HTR-8/SVneo (cell line): ENCODE measurements at regions not wholly inside any gene's neighbourhood (a gene's known extent, or its start where the extent isn't known, plus 50 kb on each side); places are given as distances from the start of the nearest gene placed in this dataset.

ENCODE experiments used
- DNase-seq: peaks from one replicate; pipeline ENCODE4 v3.0.0; 2011; ENCODE audit warnings: low spot score, mixed read lengths; ENCODE audit not compliant: insufficient read length
- FAIRE-seq: peaks from 2 replicates; lab custom pipeline; 2011; peaks lifted over from hg19 to GRCh38; lab: Jason Lieb, UNC

DNA sequence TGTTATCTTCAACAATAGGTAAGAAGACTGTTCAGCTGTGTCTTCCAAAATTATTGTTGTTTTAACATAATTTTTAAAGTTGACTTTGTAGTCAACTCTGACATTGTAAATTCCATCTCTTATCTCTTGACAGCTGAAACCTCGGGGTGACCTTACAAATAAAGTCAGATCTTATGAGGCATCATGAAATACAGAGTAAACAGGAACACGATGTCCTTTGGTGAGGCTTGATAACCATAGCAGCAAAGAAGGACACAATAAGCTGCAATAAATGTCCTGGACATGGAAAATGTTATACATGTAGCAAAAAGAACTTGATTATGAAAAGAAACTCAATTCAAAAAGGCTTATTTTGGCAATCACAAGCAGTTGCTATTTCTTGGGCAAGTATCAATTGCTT lies 618.9 kb upstream of the SLC39A10 start:
- FAIRE-seq (no peak), DNase-seq (no peak)

GRCh38 chr2:195037045-195037444 lies 620.0 kb upstream of the SLC39A10 start:
- DNase-seq (no peak), FAIRE-seq (no peak)

GRCh38 chr2:195031411-195031810 lies 625.6 kb upstream of the SLC39A10 start:
- DNase-seq (no peak), FAIRE-seq (no peak)

GRCh38 chr2:195029804-195030654 lies 627.0 kb upstream of the SLC39A10 start:
- DNase-seq, result no peak
- FAIRE-seq, result no peak

DNA sequence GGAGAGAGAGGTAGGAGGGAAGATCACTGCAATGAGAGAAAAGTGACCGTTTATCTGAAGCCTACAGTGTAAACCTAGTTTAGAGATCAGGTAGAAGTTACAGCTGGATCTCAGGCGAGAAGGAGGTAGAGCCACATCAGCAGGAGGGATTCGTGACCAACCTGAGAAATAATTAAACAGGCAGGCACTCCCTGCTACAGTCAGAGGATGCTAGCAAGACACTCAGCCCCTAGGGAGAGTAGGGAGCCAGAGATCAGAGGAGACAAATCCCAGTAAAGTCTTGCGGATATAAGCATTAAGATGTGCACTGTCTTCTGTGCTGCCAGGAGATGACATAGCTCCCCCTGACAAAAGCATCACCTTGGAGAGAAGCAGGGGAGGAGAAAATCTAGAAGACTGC lies 629.1 kb upstream of the SLC39A10 start:
- DNase-seq (no peak), FAIRE-seq (no peak)

DNA sequence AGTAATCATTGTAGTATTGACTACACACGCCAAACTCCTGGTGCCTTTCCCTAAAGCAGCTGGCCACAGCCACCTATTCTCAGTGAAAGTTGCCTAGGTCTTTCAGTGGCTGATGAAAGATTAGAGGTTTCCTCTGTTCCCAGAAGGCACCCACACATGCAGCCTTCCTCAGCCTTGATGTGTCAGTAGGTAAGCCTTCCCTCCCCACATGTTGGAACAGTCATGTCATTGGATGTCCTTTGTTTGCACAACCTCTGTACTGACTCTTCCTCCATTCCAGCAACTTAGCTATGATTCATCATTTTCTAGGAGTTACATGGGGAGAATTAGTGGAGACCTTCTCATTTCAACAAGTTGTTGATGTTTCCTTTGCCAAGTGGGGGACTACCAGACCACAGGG lies 630.8 kb upstream of the SLC39A10 start:
- DNase-seq (no peak), FAIRE-seq (no peak)

- FAIRE-seq (no peak), DNase-seq (no peak)
These were observed 634.6 kb upstream of the SLC39A10 start for GRCh38 chr2:195022508-195022830.

DNA sequence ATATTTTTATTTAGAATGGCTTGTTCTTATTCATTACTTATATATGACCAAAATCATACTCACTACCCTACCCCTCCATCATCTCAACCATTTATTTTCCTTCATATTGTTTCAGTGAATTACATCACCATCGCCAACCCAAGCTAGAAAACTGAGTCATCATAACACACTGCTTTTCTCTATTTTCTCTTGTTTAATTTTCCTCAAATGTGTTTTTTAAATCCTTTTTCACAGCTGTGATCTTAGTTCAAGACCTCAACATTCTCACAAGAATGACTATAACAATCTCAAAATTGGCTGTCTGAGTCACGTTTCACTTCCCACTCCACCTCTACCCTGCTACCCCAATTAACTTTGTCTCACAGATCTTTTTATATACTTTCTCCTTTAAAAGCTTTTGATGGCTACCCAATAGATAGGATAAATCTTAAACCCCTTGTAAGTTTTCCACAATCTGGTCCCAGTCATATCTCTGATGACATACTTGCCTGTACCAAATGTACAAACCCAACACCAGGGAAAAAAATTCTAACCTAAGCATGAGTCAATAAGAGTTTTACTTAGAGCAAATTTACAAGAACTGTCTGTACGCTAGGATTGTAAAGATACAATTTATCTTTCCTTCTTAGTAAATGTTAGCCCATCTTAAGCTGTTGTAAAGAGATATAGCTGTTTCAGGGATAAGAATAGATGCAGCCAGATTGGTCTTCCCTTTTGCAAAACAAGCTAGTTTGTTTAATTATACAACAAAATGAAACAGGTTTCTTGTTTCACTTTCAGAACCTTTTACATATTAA lies 635.1 kb upstream of the SLC39A10 start:
- no peak for FAIRE-seq
- no peak for DNase-seq

- no peak for DNase-seq
- FAIRE-seq, result no peak
These were observed 638.6 kb upstream of the SLC39A10 start for GRCh38 chr2:195018462-195018861.

GRCh38 chr2:195017890-195018289 lies 639.1 kb upstream of the SLC39A10 start:
- DNase-seq (no peak), FAIRE-seq (no peak)

GRCh38 chr2:195016841-195017240 lies 640.2 kb upstream of the SLC39A10 start:
- no peak for DNase-seq
- FAIRE-seq, result no peak

- no peak for FAIRE-seq
- no peak for DNase-seq
These were observed 647.8 kb upstream of the SLC39A10 start for GRCh38 chr2:195009202-195009601.

- no peak for DNase-seq
- no peak for FAIRE-seq
These were observed 650.2 kb upstream of the SLC39A10 start for GRCh38 chr2:195006856-195007255.

- DNase-seq (no peak), FAIRE-seq (no peak)
These were observed 653.0 kb upstream of the SLC39A10 start for GRCh38 chr2:195003881-195004471.

DNA sequence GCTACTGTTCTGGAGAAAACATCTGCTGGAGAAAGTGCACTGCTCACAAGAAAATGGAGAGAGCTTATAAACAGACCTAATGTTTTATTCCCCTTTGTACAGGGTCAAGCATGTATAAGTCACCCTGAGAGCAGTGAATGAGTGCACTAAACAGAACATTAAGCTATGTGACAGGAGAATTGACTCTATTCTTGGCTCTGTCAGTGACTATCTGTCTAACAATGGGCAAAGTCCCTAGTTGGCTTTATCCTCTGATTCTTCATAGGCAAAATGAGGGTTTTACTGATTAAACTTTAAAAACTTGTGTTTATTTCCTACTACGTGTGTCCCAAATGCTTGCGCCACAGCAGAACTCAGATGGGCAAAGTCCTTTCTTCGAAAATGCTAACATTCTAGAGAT lies 655.1 kb upstream of the SLC39A10 start:
- DNase-seq (no peak), FAIRE-seq (no peak)

GRCh38 chr2:194999771-195000170 lies 657.3 kb upstream of the SLC39A10 start:
- no peak for FAIRE-seq
- DNase-seq, result no peak

DNA sequence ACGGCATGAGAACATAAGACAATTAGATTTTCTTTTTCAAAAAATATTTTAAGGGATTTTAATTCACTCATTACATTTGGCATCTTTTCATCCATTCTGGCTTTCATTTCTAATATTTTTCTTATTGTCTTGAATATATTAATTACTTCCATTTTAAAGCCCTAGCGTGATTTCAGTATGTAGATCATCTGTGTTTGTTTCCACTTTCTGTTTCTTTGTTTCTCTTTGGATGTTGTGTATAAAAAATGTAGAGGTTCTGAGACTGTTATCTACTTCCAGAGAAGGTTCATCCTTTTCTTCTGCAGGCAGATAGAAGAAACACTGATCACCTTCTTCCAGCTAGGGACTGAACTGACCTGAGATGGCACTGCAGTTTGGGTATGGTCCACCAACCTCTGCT lies 664.4 kb upstream of the SLC39A10 start:
- DNase-seq, result no peak
- no peak for FAIRE-seq

DNA sequence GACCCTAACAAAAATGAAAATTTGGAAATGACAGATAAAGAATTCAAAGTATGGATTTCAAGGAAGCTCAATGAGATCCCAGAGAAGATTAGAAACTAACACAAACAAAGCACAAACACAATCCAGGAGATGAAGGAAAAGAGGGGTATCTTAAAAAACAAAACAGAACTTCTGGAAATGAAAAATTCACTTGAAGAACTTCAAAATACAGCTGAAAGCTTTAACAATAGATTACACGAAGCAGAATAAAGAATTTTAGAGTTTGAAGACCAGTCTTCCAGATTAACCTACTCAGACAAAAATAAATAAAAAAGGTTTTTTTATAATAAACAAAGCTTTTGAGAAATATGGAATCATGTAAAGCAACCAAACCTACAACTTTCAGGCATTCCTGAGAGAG lies 671.8 kb upstream of the SLC39A10 start:
- FAIRE-seq (no peak), DNase-seq (no peak)

- FAIRE-seq (no peak), DNase-seq (no peak)
These were observed 694.8 kb upstream of the SLC39A10 start for GRCh38 chr2:194962254-194962653.

DNA sequence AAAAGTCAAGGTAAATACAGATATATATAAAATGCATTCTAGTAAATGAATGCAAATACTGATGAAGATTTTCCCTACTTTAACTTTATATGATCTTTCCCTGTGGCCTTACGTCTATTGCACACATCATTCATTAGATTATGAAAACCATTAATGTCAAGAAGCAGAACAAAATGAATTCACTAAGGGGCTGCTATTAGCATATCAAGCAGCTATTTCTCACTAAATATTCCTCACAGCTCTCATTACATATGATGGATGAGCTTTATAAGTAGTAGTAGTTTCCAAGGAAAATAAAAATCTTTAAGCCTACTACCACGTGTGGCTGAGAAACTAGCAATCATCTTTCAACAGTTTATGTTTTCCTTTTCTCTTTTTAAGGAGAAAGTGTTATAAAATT lies 702.8 kb upstream of the SLC39A10 start:
- FAIRE-seq, result no peak
- DNase-seq, result no peak

DNA sequence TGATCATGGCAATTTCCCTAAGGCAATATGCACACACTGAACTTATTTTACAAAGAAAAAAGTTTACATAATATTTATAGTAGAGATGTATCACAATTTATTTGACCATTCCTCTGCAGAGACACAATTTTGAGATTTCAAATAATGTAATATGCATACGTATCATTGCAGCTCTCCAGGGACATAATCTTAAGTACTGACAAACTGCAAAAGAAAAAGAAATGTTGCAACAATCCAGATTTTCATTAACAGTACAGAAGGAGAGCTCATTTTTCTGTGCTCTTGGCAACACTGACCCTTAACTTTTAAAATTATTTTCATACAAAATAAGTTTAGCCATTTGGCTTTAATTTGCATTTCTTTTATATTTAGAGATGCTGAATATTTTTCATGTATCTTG lies 710.2 kb upstream of the SLC39A10 start:
- no peak for FAIRE-seq
- no peak for DNase-seq
